AG08396 (cell line): ENCODE measurements at regions not wholly inside any gene's neighbourhood (a gene's known extent, or its start where the extent isn't known, plus 50 kb on each side); places are given as distances from the start of the nearest gene placed in this dataset.
A peak's percentile ranks its signal among the peaks of the same experiment; 100 is the strongest.

Experiments
- DNase-seq: peaks from one replicate; pipeline ENCODE4 v3.0.0; 2012; ENCODE audit warnings: low spot score, mixed read lengths

- DNase-seq, result no peak
Observed at GRCh38 chr12:96134200-96134599, 60.0 kb upstream of the ELK3 start.

DNA sequence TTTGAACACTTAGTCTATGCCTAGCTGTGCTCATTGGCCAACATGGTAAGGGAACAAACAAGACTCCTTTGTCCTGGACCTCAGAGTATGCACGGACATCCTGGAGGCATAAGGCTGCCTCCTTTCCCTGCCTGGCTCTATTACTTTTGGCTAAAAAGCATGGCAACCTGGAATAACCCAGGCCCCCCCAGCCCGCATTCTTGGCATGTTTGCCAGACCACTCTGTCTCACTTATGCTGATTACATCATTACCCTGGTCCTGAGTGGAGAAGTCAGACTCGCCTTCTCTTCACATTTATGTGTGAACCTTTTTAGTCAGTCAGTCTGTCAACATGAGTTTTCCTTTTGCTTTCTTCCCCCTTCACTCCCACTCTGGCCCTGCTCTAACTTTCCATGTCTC lies 58.0 kb upstream of the ELK3 start:
- peak; percentile 49 for DNase-seq

- no peak for DNase-seq
Observed at GRCh38 chr12:96136725-96137378, 57.3 kb upstream of the ELK3 start.

DNA sequence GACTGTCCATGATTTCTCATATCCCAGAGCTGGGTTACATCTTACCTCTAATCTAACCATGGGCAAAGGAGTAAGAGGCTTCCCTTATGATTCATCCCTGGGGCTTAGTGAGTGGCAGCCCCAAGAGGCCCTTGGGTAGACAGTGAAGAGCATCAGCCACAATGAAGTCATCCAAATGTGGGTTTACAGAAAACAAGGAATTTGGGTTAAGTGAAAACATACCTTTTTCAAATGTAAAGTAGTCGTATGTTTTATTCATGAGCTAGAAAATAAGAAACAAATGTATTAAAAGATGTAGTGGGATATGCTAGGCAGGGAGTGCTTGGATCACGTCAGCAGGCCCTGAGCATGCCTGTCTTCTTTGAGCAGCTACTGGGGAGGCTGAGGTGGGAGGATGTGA lies 54.0 kb upstream of the ELK3 start:
- DNase-seq, result no peak

DNA sequence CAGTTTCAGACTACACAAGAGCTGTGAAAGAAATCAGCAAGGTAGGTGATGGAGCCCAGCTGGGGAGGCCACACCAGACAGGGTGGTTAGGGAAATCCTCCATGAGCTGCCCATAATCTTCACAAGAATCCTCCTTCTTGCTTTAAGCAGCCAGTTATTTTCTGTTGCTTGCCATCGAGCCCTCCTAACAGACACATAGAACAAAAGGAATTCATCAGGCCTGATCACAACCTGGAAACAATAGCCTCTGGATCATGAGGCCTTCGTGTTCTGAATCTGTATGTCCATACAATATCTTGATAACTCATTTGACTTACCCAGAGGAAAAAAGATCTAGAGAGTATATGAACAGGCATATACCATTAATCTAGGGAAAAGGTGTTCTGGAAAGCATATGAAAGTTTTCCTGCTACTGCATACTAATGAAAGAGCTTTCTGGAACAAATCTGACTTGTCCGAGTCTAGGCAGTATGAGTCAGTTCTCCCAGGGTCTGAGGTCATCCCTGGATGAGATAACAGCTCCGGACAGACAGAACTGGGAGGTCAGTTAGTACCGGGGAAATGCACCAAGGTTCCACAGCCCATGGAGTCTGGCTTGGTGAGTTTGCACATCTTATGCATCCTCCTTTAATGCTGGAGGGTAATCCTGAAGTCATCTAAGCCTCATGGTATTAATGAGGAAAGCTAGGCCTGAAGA lies 52.8 kb upstream of the ELK3 start:
- peak; percentile 54 for DNase-seq

DNA sequence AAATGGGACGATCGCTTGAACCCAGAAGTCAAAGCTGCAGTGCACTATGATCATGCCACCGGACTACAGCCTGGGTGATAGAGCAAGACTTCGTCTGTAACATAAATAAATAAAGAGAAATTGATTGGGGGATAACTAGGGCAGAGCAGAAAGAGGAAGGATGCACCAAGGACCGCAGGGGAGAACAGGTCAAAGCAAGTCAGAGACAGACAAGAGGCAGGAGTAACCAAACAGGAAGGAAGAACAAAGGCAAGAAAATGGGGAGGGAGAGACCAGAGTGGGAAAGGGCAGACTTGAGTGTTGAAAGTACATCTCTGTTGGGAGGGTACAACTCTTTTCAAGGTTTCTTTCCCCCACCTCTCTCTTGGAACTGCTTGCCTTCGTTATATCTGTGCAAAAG lies 50.8 kb upstream of the ELK3 start:
- DNase-seq, result no peak

- no peak for DNase-seq
Observed at GRCh38 chr12:96143827-96144565, 50.2 kb upstream of the ELK3 start.
